BLaER1 (cell line): ENCODE measurements at regions not wholly inside any gene's neighbourhood (a gene's known extent, or its start where the extent isn't known, plus 50 kb on each side); places are given as distances from the start of the nearest gene placed in this dataset.

ENCODE experiments used
- H3K27ac ChIP-seq: shearing (Covaris generic); formaldehyde crosslinking; 2 replicates; pipeline ENCODE4 v1.8.1; 2022
- H3K27me3 ChIP-seq: shearing (Covaris generic); formaldehyde crosslinking; 2 replicates; pipeline ENCODE4 v1.8.1; 2022
- H3K36me3 ChIP-seq: shearing (Covaris generic); formaldehyde crosslinking; 2 replicates; pipeline ENCODE4 v1.8.1; 2022
- H3K4me1 ChIP-seq: shearing (Covaris generic); formaldehyde crosslinking; 2 replicates; pipeline ENCODE4 v1.8.1; 2022
- H3K4me2 ChIP-seq: shearing (Covaris generic); formaldehyde crosslinking; 2 replicates; pipeline ENCODE4 v1.8.1; 2022
- H3K4me3 ChIP-seq: shearing (Covaris generic); formaldehyde crosslinking; 2 replicates; pipeline ENCODE4 v1.8.1; 2022
- H3K9ac ChIP-seq: shearing (Covaris generic); formaldehyde crosslinking; 2 replicates; pipeline ENCODE4 v1.8.1; 2022
- H3K9me3 ChIP-seq: shearing (Covaris generic); formaldehyde crosslinking; 2 replicates; pipeline ENCODE4 v1.8.1; 2022
- H4K20me1 ChIP-seq: shearing (Covaris generic); formaldehyde crosslinking; 2 replicates; pipeline ENCODE4 v1.8.1; 2022
- Cebpa-rat ChIP-seq: shearing (Covaris generic); IDR thresholded peaks from 2 replicates; pipeline ENCODE4 v1.8.1; 2022

- Histone ChIP-seq H3K4me3 (no peak overlapping the region), H3K9ac (no peak overlapping the region), H3K27ac (no peak overlapping the region), H3K4me2 (no peak overlapping the region), H4K20me1 (no peaks in the 10 kb centered on the region), H3K4me1 (peaks cover 7% of the 10 kb centered on the region; the same call in 1 of the 2 replicates), H3K9me3 (no peaks in the 10 kb centered on the region), H3K27me3 (no peaks in the 10 kb centered on the region), H3K36me3 (no peaks in the 10 kb centered on the region)
- TF ChIP-seq Cebpa-rat = no peak
Measured at GRCh38 chr18:1463981-1464380, 559.3 kb downstream of the ADCYAP1 start.

DNA sequence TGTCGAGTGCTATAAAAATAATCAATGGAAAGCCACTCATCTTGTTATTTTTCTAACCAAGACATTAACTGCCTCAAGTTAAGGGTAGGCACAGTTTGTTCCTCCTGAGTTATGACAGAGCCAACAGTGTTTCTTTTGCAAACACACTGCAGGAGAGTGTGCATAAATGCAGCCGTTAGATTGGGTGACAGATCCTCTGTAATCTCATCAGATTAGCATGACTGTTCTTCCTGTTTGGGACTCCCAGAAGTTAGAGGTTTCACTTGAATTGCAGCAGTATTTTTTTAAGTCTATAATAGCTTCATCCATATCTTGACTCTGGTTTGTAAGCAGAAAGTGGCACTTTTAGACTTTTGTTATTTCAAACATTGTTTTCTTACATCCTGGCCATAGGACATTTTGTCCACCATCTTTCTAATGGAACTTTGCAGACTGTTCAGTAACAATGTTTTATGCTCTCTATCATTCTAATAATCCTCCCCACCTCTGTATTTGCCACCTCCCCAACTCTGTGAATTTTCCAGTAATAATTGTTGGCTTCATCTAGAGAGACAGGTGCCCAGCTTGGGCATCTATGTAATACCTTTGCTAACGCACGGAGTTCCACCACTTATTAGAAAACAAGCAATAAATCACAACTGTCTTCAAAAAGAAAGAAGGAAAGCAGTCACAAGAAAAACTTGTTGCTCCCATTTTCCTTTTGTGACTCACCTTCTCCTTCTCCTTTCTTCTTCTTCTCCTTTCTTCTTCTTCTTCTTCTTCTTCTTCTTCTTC lies 560.0 kb downstream of the ADCYAP1 start:
- Histone ChIP-seq H3K4me3 (no peak overlapping the region), H3K27me3 (no peaks in the 10 kb centered on the region), H3K4me2 (0 out of 2 replicates have a peak overlapping the region, but pooled peaks have one; percentile 1), H3K36me3 (no peaks in the 10 kb centered on the region), H3K9me3 (no peaks in the 10 kb centered on the region), H3K9ac (no peak overlapping the region), H4K20me1 (no peaks in the 10 kb centered on the region), H3K4me1 (peaks cover 7% of the 10 kb centered on the region; the same call in 1 of the 2 replicates), H3K27ac (no peak overlapping the region)
- no peak for TF ChIP-seq Cebpa-rat

GRCh38 chr18:1466035-1466434 lies 561.4 kb downstream of the ADCYAP1 start:
- no peak for TF ChIP-seq Cebpa-rat
- Histone ChIP-seq H3K9ac (no peak overlapping the region), H3K4me1 (peaks cover 7% of the 10 kb centered on the region; the same call in 1 of the 2 replicates), H4K20me1 (no peaks in the 10 kb centered on the region), H3K36me3 (no peaks in the 10 kb centered on the region), H3K9me3 (peaks cover 5% of the 10 kb centered on the region; the same call in 1 of the 2 replicates), H3K27ac (no peak overlapping the region), H3K27me3 (no peaks in the 10 kb centered on the region), H3K4me2 (no peak overlapping the region), H3K4me3 (no peak overlapping the region)

- no peaks in the 10 kb centered on the region for H3K27me3 ChIP-seq
- H4K20me1 ChIP-seq = no peaks in the 10 kb centered on the region
Measured at GRCh38 chr18:1467461-1467964, 562.8 kb downstream of the ADCYAP1 start.

DNA sequence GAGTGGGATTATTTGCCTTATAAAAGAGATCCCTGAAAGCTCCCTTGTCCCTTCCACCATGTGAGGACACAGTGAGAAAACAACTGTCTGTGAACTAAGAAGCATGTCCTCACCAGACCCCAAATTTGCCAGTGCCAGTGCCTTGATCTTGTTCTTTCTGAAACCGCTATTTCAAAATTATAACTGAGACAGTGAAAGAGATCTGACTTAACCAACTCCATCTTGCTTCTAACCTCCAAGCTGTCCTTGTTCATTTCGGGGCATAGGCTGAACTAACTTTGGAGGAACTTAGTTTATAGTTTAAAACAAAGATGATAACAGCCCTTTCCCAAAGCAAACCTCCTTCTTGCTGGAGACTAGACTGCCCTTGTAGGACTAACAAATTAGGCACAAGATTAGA lies 563.9 kb downstream of the ADCYAP1 start:
- Histone ChIP-seq H3K9me3 (peaks cover 5% of the 10 kb centered on the region; the same call in 1 of the 2 replicates), H3K9ac (no peak overlapping the region), H3K4me1 (peaks cover 7% of the 10 kb centered on the region; the same call in 1 of the 2 replicates), H3K4me3 (no peak overlapping the region), H3K36me3 (no peaks in the 10 kb centered on the region), H3K27me3 (no peaks in the 10 kb centered on the region), H3K4me2 (no peak overlapping the region), H3K27ac (no peak overlapping the region), H4K20me1 (no peaks in the 10 kb centered on the region)
- TF ChIP-seq Cebpa-rat = no peak

More at GRCh38 chr18:1467461-1467964, 562.8 kb downstream of the ADCYAP1 start:
- no peak overlapping the region for H3K4me2 ChIP-seq
- no peak overlapping the region for H3K4me3 ChIP-seq
- no peak for TF ChIP-seq Cebpa-rat
- H3K27ac ChIP-seq = no peak overlapping the region
- no peaks in the 10 kb centered on the region for H3K36me3 ChIP-seq
- peaks cover 7% of the 10 kb centered on the region; the same call in 1 of the 2 replicates for H3K4me1 ChIP-seq
- peaks cover 5% of the 10 kb centered on the region; the same call in 1 of the 2 replicates for H3K9me3 ChIP-seq
- H3K9ac ChIP-seq = no peak overlapping the region

- TF ChIP-seq Cebpa-rat = no peak
- Histone ChIP-seq H3K4me1 (no peaks in the 10 kb centered on the region), H3K4me2 (no peak overlapping the region), H4K20me1 (no peaks in the 10 kb centered on the region), H3K27me3 (no peaks in the 10 kb centered on the region), H3K36me3 (no peaks in the 10 kb centered on the region), H3K4me3 (no peak overlapping the region), H3K9me3 (no peaks in the 10 kb centered on the region), H3K9ac (no peak overlapping the region), H3K27ac (no peak overlapping the region)
Measured at GRCh38 chr18:1475867-1476266, 571.2 kb downstream of the ADCYAP1 start.

DNA sequence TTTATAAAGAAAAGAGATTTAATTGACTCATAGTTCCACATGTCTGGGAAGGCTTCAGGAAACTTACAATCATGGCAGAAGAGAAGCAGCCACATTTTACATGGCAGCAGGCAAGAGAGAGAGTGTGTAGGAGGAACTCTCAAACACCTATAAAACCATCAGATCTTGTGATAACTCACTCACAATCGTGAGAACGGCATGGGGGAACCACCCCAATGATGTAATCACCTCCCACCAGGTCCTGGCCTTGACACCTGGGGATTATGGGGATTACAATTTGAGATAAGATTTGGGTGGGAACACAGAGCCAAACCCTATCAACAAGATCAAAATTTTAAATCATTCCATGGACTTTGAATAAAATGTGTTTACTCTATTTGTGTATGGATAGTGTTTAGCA lies 575.6 kb downstream of the ADCYAP1 start:
- no peak for TF ChIP-seq Cebpa-rat
- Histone ChIP-seq H3K36me3 (no peaks in the 10 kb centered on the region), H3K4me2 (no peak overlapping the region), H3K27me3 (no peaks in the 10 kb centered on the region), H3K4me3 (no peak overlapping the region), H3K9ac (no peak overlapping the region), H3K9me3 (no peaks in the 10 kb centered on the region), H3K27ac (no peak overlapping the region), H3K4me1 (no peaks in the 10 kb centered on the region), H4K20me1 (no peaks in the 10 kb centered on the region)

DNA sequence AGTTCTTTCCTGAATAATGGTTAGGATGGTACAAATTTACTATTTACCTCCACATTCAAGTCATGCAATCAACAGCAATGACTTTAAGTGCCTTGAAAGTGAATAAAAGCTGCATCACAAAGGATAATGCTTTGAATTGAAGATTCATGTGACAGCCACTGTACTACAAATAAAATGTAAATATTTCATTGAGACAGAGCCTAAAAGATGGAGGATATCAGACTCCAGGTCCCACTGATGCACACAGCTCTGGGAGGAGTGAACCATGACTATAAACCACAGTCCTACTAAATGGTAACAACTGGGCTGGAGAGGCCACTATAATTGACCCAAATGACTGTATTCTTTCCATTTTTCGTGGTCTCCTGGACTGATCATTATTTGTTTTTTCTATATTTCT lies 576.9 kb downstream of the ADCYAP1 start:
- no peak for TF ChIP-seq Cebpa-rat
- Histone ChIP-seq H3K4me2 (no peak overlapping the region), H3K27ac (no peak overlapping the region), H3K9me3 (no peaks in the 10 kb centered on the region), H3K27me3 (no peaks in the 10 kb centered on the region), H4K20me1 (no peaks in the 10 kb centered on the region), H3K9ac (no peak overlapping the region), H3K36me3 (no peaks in the 10 kb centered on the region), H3K4me1 (no peaks in the 10 kb centered on the region), H3K4me3 (no peak overlapping the region)

DNA sequence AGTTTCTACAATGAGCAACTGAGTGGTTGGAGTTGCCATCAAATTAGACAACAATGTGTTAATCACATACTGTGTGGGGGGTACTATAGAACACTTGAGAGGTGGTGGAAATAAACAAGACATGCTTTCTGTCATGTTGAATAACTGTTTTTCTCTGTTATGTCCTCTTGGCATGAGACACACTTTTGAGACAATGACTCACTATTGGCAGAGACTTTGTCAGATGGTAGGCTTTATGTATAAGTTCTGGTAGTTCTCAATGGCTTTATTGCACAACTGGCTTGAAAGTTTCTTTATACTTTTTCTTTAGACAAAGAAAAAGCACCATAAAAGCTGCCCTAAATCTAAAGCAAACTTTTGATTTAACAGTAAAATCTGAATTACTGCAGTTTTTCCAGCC lies 578.7 kb downstream of the ADCYAP1 start:
- H3K4me1 ChIP-seq = no peaks in the 10 kb centered on the region
- H3K27ac ChIP-seq = no peak overlapping the region
- no peak overlapping the region for H3K9ac ChIP-seq
- H3K36me3 ChIP-seq = no peaks in the 10 kb centered on the region
- H3K4me2 ChIP-seq = no peak overlapping the region
- no peak for TF ChIP-seq Cebpa-rat
- no peak overlapping the region for H3K4me3 ChIP-seq
- H3K9me3 ChIP-seq = no peaks in the 10 kb centered on the region
- H3K27me3 ChIP-seq = no peaks in the 10 kb centered on the region
- H4K20me1 ChIP-seq = no peaks in the 10 kb centered on the region

- TF ChIP-seq Cebpa-rat = no peak
- H3K9me3 ChIP-seq = no peaks in the 10 kb centered on the region; the same call in 1 of the 2 replicates
- H3K4me2 ChIP-seq = no peak overlapping the region
- H4K20me1 ChIP-seq = no peaks in the 10 kb centered on the region
- no peak overlapping the region for H3K27ac ChIP-seq
- no peaks in the 10 kb centered on the region for H3K36me3 ChIP-seq
- no peaks in the 10 kb centered on the region for H3K27me3 ChIP-seq
- no peaks in the 10 kb centered on the region for H3K4me1 ChIP-seq
- no peak overlapping the region for H3K9ac ChIP-seq
- H3K4me3 ChIP-seq = no peak overlapping the region
Measured at GRCh38 chr18:1487457-1487856, 582.8 kb downstream of the ADCYAP1 start.
